IPS DF 4.7 (cell line): ENCODE measurements at regions not wholly inside any gene's neighbourhood (a gene's known extent, or its start where the extent isn't known, plus 50 kb on each side); places are given as distances from the start of the nearest gene placed in this dataset.
"Not testable (repeated sequence)": the region's sequence is repeated elsewhere in the genome, so short reads cannot be mapped to it uniquely, and the experiment has no call there.

Experiments
- DNase-seq: peaks from one replicate; pipeline ENCODE4 v3.0.0-alpha.2; 2013; ENCODE audit warnings: low spot score; ENCODE audit errors: extremely low read depth

DNA sequence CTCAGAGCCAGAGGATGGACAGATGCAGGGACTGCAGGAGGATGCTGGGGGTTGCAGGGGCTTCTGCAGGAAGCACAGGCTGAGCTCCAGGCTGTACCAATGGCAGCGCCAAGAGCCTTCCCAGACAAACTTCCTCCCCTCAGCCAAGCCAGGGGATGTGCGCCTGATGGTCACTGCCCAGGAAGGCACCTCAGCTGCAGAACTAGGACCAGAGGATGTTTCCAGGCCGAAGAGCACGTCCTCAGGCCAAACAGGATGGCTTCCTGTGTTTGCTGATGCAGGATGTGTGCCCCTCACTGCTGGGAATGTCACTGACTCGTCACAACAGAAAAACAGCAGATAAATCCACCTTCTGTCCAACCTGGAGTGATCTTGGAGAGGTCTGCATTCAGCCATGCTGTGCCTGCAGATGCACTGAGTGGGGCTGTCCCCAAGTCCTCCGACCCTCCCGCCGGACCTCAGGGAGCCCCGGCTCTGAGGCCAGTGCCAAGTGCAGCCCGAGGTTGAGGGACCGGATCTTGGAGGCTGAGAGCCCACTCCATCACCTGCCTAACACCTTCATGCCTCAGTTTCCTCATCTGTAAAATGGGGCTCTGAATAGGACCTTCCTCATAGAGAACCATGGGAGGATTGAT lies 152.5 kb upstream of the CHST15 start:
- DNase-seq: no peak

DNA sequence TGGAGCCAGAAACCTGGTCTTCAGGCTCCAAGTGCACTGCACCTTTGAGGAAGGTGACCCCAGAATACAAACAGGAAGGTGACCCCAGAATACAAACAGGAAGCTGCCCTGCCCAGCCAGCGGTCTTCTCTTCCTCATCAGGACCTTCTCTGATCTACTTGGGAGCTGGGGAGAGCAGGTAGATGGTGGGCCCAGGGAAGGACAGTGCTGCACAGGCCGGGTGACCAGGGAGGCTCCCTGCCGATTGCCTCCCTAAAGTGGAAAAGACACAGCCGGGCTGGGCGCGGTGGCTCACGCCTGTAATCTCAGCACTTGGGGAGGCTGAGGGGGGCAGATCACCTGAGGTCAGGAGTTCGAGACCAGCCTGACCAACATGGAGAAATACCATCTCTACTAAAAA lies 151.8 kb upstream of the CHST15 start:
- DNase-seq: no peak

DNA sequence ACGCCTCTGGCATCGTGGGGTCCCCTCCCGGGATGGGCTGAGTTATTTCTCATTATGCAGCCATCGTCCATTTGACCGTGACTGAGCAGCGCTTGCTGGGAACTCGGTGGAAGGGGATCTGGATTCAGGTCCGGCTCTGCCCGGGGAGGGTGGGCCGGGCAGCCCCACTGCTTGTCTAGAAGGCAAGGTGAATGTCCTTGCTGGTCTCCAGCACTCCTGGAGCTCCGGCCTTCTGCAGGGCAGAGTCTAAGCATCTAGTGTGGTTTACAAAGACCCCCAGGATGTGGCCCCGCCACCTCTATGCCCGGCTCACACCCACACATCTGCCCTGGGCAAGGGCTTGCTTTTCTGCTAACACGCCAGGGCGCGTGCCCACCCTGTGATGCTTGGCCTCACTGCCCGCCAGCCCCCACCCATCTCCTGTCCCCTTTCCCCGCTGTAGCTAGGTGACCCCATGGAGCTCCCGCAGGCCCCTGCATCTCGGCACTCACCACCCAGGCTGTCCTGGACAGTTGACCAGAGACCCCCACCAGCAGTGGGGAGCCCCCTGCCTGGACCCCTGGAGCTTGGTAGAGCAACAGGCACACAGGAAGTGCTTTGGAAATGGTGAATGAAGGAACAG lies 151.0 kb upstream of the CHST15 start:
- no peak for DNase-seq

DNA sequence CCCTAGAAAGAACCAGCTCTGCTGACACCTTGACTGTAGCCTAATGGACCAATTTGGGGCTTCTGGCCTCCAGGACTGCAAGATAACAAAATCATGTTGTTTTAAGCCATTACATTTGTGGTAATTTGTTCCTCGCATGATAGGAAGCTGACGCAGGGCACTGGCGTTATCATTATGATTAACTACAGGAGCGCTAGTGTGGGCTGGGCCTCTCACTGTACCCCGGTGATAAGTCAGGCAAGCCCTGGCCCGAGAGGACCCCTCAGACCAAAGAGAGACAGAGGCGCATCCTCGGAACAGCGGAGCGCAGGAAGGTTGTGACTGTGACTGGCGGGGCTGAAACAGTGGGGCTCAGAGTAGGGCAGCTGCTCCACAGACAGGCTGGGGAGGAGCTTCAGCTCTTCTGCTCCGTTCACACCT lies 150.3 kb upstream of the CHST15 start:
- DNase-seq: no peak

DNA sequence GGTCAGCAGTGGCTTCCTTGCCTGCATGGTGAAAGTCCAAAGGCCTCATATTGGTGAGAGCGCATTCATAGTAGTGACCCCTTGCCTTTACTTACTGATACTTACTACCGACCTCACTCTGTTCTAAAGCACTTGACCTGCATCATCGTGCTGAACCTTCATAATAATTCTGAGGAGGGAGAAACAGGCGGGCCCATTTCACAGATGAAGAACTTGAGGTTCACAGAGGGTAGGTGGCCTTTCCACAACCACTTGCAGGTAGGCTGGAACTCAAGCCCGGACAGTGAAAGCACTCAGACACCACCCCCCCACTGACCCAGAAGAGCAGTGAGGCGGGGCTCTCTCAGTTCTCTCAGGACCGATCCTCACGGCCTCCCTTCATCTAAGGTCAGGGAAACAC lies 149.4 kb upstream of the CHST15 start:
- DNase-seq: no peak

DNA sequence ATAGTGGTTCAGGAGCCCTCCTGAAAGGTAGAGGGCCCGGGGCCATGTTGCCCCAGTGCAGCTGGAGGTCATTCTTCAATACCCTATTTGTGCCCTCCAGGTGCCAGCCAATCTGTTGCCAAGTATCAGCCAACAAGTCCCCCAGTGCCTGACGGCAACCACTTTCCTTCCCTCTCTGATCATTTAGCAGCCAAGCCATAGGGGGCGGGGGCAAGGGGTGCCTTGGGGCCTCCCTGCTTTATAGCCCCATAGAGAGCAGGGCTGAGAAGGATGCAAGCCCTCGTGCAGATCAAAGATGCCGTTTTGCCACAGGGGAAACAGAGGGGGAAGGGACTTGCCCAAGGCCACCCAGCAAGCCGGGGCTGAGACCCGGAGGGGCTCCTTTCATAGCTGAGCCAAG lies 149.0 kb upstream of the CHST15 start:
- DNase-seq: no peak

DNA sequence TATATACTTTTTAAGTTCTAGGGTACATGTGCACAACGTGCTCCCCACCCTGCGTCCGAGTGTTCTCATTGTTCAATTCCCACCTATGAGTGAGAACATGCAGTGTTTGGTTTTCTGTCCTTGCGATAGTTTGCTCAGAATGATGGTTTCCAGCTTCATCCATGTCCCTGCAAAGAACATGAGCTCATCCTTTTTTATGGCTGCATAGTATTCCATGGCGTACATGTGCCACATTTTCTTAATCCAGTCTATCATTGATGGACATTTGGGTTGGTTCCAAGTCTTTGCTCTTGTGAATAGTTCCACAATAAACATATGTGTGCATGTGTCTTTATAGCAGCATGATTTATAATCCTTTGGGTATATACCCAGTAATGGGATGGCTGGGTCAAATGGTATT lies 148.1 kb upstream of the CHST15 start:
- DNase-seq: not testable (repeated sequence)

DNA sequence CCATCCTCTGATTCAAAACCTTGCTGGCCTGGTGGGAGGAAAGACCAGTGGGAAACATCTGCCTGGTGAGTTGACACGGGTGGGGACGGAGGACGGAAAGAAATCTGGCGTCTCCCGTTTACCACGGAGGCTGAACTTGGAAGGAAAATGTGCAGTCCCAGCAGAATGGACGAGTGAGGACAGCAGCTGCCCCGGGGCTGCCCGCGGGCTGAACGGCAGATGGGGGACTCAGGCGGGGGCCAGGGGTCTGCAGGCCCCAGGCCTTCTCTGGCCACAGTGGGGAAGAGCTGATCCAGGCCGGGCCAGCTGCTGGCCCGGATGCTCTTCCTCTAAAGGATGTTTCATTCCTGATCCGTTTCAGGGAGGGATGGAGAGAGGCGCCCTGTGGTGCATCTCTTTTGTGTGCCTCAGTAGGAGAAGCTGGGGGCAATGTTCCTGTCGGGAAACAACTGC lies 147.5 kb upstream of the CHST15 start:
- DNase-seq: no peak

DNA sequence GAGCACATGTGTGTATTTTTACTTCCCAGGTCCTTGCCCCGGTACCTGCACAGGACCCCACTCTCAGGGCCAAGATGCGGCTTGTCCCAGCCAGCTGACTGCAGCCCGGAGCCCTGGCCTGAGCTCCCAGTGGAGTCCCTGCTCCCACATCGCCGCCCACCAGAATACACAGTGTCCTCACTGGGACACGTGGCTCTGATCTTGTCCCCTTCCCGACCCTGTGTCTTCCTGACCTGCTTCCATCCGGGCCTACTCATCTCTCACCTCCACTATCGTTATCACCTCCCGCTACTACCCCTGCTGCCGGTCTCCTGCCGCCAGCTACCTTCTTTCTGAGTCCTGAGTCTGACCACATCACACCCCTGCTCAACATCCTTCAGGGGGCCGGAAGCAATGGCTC lies 146.3 kb upstream of the CHST15 start:
- no peak for DNase-seq

DNA sequence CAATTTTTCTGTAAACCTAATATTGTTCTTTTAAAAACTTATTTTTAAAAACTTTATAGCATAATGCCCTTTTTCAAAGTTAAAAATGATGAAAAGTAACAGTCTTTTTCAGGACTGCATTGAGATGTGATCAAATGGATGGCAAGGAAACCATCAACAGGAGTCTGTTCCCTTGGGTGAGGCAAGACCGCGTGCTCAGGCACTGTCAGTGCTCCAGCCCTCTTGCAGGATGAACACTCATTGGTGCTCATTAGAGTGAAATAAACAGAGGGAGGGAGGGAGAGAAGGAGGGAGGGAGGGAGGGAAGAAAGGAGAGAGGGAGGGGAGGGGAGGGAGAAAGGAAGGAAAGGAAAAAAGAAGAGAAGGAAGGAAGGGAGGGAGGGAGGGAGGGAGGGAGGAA lies 145.7 kb upstream of the CHST15 start:
- DNase-seq: no peak

DNA sequence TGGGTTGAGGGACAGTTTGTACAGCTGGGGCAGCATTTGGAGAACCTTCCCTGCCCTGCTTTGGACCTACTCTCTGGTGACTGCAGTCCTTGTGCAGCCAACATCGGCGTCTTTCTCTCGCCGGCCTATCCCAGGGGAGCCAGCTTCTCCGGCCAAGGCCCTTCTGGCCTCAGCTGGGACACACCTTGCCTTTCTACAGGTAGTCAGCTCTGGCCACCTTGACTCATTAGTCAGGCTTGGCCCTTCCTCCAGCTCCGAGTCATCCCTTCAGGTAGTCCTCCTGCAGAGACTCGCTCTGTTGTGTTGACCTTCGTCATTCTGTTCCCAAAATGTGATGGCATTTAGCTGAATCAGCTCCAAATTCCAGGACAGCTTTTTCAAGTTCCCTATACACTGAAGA lies 145.0 kb upstream of the CHST15 start:
- no peak for DNase-seq

DNA sequence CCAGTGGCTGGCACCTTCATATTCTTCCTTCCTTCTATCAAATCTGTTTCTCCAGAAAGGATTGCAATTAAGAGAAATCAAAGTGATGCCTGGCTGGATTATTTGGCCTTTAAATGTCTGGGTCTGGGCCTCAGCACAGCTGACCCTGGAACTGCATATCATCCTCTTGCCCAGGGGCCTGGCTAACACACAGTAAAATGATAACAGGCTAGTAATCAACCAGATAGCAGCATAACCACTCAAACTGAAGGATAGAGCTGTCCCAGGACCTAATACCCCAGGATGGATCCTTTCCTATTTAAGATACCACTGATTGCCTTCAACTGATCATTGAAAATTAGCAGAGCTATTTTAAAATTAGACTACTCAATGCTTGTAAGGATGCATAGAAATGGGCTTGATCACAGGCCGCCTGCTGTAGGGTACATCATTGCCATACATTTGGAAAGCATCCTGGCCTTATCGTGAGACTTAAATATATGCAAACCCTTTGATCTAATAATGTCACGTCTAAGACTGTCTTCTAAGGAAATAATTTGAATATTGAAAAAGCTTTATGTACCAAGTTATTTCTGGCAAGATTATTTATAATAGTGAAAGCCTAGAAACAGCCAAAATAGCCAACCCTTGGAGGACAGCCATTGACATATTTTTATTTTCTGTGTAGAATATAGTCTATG lies 144.0 kb upstream of the CHST15 start:
- DNase-seq: no peak

DNA sequence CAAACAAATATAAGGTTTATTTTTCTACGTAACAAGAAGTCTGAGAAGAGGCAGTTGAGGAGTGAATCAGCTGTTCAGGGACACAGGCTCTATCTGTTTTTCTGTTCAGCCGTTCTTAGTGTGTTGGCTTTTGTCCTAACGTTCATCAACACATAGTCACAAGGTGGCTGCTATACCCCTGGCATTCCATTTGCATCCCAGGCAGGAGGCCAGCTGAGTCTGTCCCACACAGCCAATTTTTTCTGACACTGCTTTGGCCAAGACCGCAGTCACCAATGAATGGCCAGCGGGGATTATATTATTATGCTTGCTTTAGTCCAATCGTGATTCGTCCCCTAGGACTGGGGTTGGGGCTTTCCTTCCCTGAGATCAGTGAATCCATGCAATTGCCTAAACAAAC lies 143.4 kb upstream of the CHST15 start:
- no peak for DNase-seq

DNA sequence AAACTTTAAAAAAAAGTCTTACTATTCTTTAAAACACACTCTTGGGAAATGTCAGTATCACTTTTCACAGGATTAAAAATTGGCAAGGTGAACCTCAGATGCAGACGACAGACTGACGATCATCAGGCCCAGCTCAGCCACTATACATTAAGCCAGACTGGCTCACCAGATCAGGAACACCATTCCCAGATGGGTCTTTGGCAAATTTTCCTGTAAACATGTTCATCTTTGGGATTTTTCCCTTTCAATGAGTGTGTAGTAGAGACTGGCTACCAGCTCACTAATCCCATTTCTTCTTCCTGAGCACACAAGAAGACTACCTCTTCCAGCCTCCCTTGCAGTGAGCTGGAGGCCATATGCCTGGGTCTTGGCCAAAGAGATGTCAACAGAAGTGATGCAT lies 142.7 kb upstream of the CHST15 start:
- DNase-seq: no peak

DNA sequence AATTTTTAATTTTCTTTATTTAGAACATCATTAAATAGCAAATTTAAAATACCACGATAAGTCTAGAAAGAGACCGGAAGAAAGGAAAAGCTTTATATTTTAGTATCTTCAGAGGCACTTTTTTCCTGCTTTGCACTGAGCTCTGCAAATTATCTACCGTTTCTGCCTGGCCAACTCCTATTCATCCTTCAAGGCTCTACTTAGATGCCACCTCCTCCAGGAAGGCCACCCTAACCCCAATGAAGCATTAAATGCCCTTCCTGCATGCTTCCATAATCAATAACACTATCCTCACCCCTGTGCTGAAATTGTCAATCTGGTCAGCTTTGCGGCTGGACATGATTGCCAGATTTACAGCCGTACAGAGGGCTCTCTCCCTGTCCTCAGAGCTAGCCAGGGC lies 141.8 kb upstream of the CHST15 start:
- no peak for DNase-seq

DNA sequence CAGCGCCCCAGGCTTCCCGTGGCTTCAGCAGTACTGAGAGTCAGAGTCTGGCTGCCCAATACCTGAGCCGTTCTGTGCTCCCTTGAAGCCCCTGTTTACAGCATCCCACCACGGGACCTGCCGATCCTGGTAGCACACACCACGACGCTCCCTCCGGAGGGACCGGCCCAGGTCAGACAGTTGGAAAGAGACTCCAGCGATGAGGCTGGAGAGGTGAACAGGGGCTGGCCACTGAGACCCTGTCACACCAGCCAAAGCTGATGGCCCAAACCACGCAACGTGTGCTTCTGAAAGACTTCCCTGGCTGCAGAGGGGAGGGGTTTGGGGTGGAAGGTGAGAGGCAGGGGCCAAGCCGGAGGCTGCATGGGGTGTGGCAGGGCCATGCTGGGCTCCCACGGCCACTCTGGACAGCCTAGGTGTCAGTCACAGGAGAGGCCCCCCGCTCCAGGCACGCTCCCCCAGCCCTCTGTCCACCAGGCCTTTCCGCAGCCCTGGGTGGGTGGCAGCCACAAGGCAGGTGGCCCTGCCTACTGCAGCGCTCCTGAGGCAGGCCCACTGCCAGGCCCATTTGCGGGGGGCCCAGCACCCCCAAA lies 140.2 kb upstream of the CHST15 start:
- DNase-seq: no peak

DNA sequence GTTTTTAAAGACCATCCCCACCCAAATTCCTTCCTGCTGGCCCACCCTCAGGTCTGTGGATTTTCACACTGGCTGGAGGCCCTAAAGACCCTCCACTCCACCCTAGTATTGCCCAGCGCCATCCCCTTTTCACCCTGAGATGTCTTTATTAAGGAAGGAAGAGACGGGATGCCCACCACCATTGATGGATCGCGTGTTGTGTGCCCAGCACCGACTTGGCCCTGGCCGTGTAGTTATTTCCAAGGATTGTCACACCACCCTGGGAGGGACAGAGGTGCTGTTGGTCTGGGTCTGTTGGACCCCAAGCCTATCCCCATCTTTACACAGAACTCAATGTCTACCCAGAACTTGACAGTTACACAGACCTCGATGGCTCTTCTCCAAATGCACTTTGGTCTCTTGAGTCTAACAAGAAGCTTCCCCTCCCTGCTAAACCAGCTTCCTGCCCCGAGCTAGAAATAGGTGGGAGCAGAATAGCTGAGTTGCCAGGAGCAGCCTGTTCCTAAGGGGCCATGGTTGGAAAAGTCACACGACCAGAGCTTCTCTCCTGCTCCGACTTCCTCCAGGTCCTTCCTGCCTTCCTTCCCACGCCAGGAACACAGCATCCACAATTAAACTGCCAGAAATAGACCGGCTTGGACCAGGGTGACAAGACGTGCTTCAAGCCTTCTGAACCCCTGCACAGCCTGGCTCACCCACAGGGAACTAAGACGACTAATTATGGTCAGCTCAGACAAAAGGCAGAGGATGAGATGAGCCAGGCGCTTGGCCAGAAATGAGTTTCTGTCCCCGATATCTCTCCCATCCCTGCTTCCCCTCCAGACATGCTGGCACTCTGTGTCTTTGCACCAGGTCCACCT lies 139.5 kb upstream of the CHST15 start:
- no peak for DNase-seq

DNA sequence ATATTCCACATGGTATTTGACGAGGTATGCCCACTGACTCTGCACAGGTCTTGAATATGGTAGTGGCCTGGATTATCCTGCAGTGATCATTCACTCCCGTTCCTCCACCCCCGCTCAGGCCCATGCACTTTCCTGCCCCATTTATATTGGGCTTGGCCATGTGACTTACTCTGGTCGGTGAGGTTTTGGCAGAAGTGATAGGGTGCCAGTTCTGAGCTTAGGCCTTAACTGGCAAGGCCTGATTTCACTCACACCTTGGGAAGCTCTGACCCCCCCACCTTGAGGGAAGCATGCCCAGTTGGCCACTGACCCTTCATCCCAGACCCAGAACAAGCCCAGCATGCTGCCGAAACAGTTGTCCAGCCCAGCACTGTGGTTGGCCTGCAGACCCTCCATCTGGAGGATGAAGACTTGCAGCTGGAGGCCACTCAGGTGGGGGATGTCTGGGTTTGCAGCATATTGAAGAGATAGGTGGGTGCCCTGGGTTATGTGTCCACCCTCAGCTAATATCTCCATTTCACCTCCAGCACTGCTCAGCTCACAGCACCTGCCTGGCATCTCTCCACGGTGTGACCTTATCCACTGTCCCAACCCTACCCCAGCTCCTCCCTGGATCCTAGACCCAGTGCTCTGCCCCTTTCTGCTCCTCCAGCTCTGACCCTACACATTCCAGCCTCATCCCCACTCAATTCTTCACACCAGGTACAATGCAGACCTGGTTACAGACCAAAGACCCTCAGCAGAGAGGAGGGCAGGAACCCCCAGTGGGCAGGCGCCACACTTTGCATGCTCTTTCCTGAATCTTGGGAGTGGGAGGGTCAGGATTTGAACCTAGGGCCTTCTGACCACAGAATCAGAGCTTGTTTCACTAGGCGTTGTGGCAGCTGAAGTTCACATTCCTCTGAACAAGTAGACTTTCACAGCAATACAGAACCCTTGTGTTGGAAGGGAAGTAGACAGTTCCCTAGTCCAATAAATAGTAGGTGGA lies 138.1 kb upstream of the CHST15 start:
- no peak for DNase-seq

DNA sequence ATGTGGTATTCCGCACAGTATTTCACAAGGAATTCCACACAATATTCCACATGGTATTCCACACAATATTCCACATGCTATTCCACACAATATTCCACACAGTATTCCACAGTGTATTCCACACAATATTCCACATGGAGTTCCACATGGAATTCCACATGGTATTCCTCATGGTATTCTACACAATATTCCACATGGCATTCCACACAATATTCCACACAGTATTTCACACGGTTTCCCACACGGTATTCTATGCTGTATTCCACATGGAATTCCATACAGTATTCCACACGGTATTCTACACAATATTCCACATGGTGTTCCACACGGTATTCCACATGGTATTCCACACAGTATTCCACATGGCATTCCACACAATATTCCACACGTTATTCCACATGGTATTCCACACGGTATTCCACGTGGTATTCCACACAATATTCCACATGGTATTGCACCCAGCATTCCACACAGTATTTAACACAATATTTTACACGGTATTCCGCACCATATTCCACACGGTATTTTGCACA lies 137.3 kb upstream of the CHST15 start:
- no peak for DNase-seq

DNA sequence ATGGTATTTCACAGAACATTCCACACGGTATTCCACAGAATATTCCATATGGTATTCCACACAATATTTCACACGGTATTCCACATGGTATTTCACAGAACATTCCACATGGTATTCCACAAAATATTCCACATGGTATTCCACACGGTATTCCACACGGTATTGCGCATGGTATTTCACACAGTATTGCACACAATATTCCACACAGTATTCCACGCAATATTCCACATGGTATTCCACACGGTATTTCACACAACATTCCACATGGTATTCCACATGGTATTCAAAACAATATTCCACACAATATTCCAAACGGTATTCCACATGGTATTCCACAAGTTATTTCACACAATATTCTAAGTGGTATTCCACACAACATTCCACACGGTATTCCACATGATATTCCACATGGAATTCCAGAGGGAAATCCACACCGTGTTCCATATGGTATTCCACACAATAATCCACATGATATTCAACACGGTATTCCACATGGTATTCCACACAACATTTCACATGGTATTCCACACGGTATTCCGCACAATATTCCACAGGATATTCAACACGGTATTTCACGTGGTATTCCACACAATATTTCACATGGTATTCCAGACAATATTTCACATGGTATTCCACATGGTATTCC lies 136.7 kb upstream of the CHST15 start:
- no peak for DNase-seq
